Activated CD4-positive, alpha-beta T cell treated with anti-CD3 and anti-CD28 coated beads, Interleukin-2, amount 10 ng/mL, durations not matched to agents 7 days and 5 days (primary cell): ENCODE measurements at regions not wholly inside any gene's neighbourhood (a gene's known extent, or its start where the extent isn't known, plus 50 kb on each side); places are given as distances from the start of the nearest gene placed in this dataset.

Experiments used
- CTCF ChIA-PET: fragments of 350-600 bp; sonication (Branson Sonifier 250); formaldehyde crosslinking; loops from one replicate; lab custom pipeline; 2021; ENCODE audit warnings: antibody characterized with exemption; lab: Charles Lee
- POLR2A ChIA-PET: fragments of 350-600 bp; sonication (Branson Sonifier 250); formaldehyde crosslinking; loops from one replicate; lab custom pipeline; 2021; ENCODE audit warnings: antibody characterized with exemption; lab: Charles Lee
- DNase-seq: peaks from one replicate; pipeline ENCODE4 v3.0.0-alpha.2; 2020
- H3K27ac Mint-ChIP-seq: one replicate; pipeline ENCODE4 v1.8.0; 2021; ENCODE audit warnings: mild to moderate bottlenecking, moderate library complexity, mixed read lengths
- H3K27me3 Mint-ChIP-seq: one replicate; pipeline ENCODE4 v1.8.0; 2021; ENCODE audit warnings: mixed read lengths
- H3K36me3 Mint-ChIP-seq: one replicate; pipeline ENCODE4 v1.8.0; 2021; ENCODE audit warnings: low read depth, mixed read lengths
- H3K4me1 Mint-ChIP-seq: one replicate; pipeline ENCODE4 v1.8.0; 2021; ENCODE audit warnings: mixed read lengths
- H3K4me3 Mint-ChIP-seq: one replicate; pipeline ENCODE4 v1.8.0; 2021; ENCODE audit warnings: mild to moderate bottlenecking, moderate library complexity, mixed read lengths
- H3K9me3 Mint-ChIP-seq: one replicate; pipeline ENCODE4 v1.8.0; 2021; ENCODE audit warnings: mixed read lengths

GRCh38 chr9:85199866-85200495, 530.5 kb downstream of the NTRK2 start:
- H3K27ac Mint-ChIP-seq: no peak overlapping the region
- no peaks in the 10 kb centered on the region for H3K9me3 Mint-ChIP-seq
- no peak overlapping the region for H3K4me3 Mint-ChIP-seq
- no peaks in the 10 kb centered on the region for H3K4me1 Mint-ChIP-seq
- H3K27me3 Mint-ChIP-seq: no peaks in the 10 kb centered on the region
- ChIA-PET CTCF (no interaction called here), POLR2A (no interaction called here)
- no peak for DNase-seq
- H3K36me3 Mint-ChIP-seq: no peaks in the 10 kb centered on the region

GRCh38 chr9:85192750-85193149, 523.2 kb downstream of the NTRK2 start:
- no peaks in the 10 kb centered on the region for H3K27me3 Mint-ChIP-seq
- no peaks in the 10 kb centered on the region for H3K36me3 Mint-ChIP-seq
- DNase-seq: no peak
- H3K9me3 Mint-ChIP-seq: peaks cover 2% of the 10 kb centered on the region
- no peaks in the 10 kb centered on the region for H3K4me1 Mint-ChIP-seq
- no peak overlapping the region for H3K27ac Mint-ChIP-seq
- CTCF ChIA-PET: no interaction called here
- POLR2A ChIA-PET: no interaction called here
- no peak overlapping the region for H3K4me3 Mint-ChIP-seq

- H3K4me1 Mint-ChIP-seq: no peaks in the 10 kb centered on the region
- no peak overlapping the region for H3K4me3 Mint-ChIP-seq
- no peak overlapping the region for H3K27ac Mint-ChIP-seq
- no peaks in the 10 kb centered on the region for H3K9me3 Mint-ChIP-seq
- ChIA-PET POLR2A (no interaction called here), CTCF (no interaction called here)
- H3K27me3 Mint-ChIP-seq: no peaks in the 10 kb centered on the region
- no peak for DNase-seq
- H3K36me3 Mint-ChIP-seq: no peaks in the 10 kb centered on the region
Measured at GRCh38 chr9:85186218-85186585, 516.7 kb downstream of the NTRK2 start.

- H3K27ac Mint-ChIP-seq: no peak overlapping the region
- H3K9me3 Mint-ChIP-seq: no peaks in the 10 kb centered on the region
- CTCF ChIA-PET: no interaction called here
- no peak overlapping the region for H3K4me3 Mint-ChIP-seq
- DNase-seq: no peak
- POLR2A ChIA-PET: no interaction called here
- no peaks in the 10 kb centered on the region for H3K4me1 Mint-ChIP-seq
- H3K27me3 Mint-ChIP-seq: peaks cover 2% of the 10 kb centered on the region
- no peaks in the 10 kb centered on the region for H3K36me3 Mint-ChIP-seq
Measured at GRCh38 chr9:85185486-85186217, 516.1 kb downstream of the NTRK2 start.

GRCh38 chr9:85182383-85182782, 512.9 kb downstream of the NTRK2 start:
- DNase-seq: no peak
- Mint-ChIP-seq H3K4me3 (no peak overlapping the region), H3K4me1 (no peaks in the 10 kb centered on the region), H3K36me3 (no peaks in the 10 kb centered on the region), H3K9me3 (no peaks in the 10 kb centered on the region), H3K27ac (no peak overlapping the region), H3K27me3 (peaks cover 4% of the 10 kb centered on the region)
- POLR2A ChIA-PET: no interaction called here
- CTCF ChIA-PET: no interaction called here

- Mint-ChIP-seq H3K4me3 (no peak overlapping the region), H3K4me1 (no peaks in the 10 kb centered on the region), H3K27ac (no peak overlapping the region), H3K27me3 (peaks cover 4% of the 10 kb centered on the region), H3K9me3 (no peaks in the 10 kb centered on the region), H3K36me3 (no peaks in the 10 kb centered on the region)
- no peak for DNase-seq
- ChIA-PET POLR2A (no interaction called here), CTCF (no interaction called here)
Measured at GRCh38 chr9:85178474-85178873, 508.9 kb downstream of the NTRK2 start.

GRCh38 chr9:85173967-85174366, 504.4 kb downstream of the NTRK2 start:
- H3K9me3 Mint-ChIP-seq: no peaks in the 10 kb centered on the region
- no peak overlapping the region for H3K4me3 Mint-ChIP-seq
- CTCF ChIA-PET: no interaction called here
- no peak overlapping the region for H3K27ac Mint-ChIP-seq
- no peak for DNase-seq
- POLR2A ChIA-PET: no interaction called here
- peaks cover 2% of the 10 kb centered on the region for H3K27me3 Mint-ChIP-seq
- H3K36me3 Mint-ChIP-seq: no peaks in the 10 kb centered on the region
- H3K4me1 Mint-ChIP-seq: no peaks in the 10 kb centered on the region

- CTCF ChIA-PET: no interaction called here
- no peaks in the 10 kb centered on the region for H3K36me3 Mint-ChIP-seq
Measured at GRCh38 chr9:85172001-85172978, 502.8 kb downstream of the NTRK2 start.

GRCh38 chr9:85171163-85171562, 501.6 kb downstream of the NTRK2 start:
- POLR2A ChIA-PET: no interaction called here

More at GRCh38 chr9:85172001-85172978, 502.8 kb downstream of the NTRK2 start:
- Mint-ChIP-seq H3K9me3 (no peaks in the 10 kb centered on the region), H3K27ac (no peak overlapping the region), H3K27me3 (no peaks in the 10 kb centered on the region), H3K4me1 (no peaks in the 10 kb centered on the region), H3K4me3 (no peak overlapping the region)
- POLR2A ChIA-PET: no interaction called here
- no peak for DNase-seq

GRCh38 chr9:85168412-85168811, 498.9 kb downstream of the NTRK2 start:
- Mint-ChIP-seq H3K9me3 (no peaks in the 10 kb centered on the region), H3K27me3 (no peaks in the 10 kb centered on the region)
- POLR2A ChIA-PET: no interaction called here

More at GRCh38 chr9:85171163-85171562, 501.6 kb downstream of the NTRK2 start:
- no peaks in the 10 kb centered on the region for H3K27me3 Mint-ChIP-seq
- no peak for DNase-seq
- CTCF ChIA-PET: no interaction called here
- H3K9me3 Mint-ChIP-seq: no peaks in the 10 kb centered on the region
- H3K4me1 Mint-ChIP-seq: no peaks in the 10 kb centered on the region
- no peak overlapping the region for H3K27ac Mint-ChIP-seq
- no peaks in the 10 kb centered on the region for H3K36me3 Mint-ChIP-seq
- H3K4me3 Mint-ChIP-seq: no peak overlapping the region

GRCh38 chr9:85167146-85167545, 497.6 kb downstream of the NTRK2 start:
- Mint-ChIP-seq H3K36me3 (no peaks in the 10 kb centered on the region), H3K27me3 (no peaks in the 10 kb centered on the region), H3K9me3 (no peaks in the 10 kb centered on the region), H3K4me1 (no peaks in the 10 kb centered on the region), H3K4me3 (no peak overlapping the region), H3K27ac (no peak overlapping the region)
- no peak for DNase-seq
- ChIA-PET POLR2A (no interaction called here), CTCF (no interaction called here)

More at GRCh38 chr9:85168412-85168811, 498.9 kb downstream of the NTRK2 start:
- H3K36me3 Mint-ChIP-seq: no peaks in the 10 kb centered on the region
- CTCF ChIA-PET: no interaction called here
- H3K4me3 Mint-ChIP-seq: no peak overlapping the region
- DNase-seq: no peak
- no peak overlapping the region for H3K27ac Mint-ChIP-seq
- no peaks in the 10 kb centered on the region for H3K4me1 Mint-ChIP-seq

GRCh38 chr9:85163825-85164224, 494.3 kb downstream of the NTRK2 start:
- DNase-seq: no peak
- Mint-ChIP-seq H3K27ac (no peak overlapping the region), H3K9me3 (no peaks in the 10 kb centered on the region), H3K36me3 (no peaks in the 10 kb centered on the region), H3K4me3 (no peak overlapping the region), H3K27me3 (no peaks in the 10 kb centered on the region), H3K4me1 (no peaks in the 10 kb centered on the region)
- POLR2A ChIA-PET: no interaction called here
- CTCF ChIA-PET: no interaction called here

- H3K27ac Mint-ChIP-seq: no peak overlapping the region
- no peak for DNase-seq
- H3K4me3 Mint-ChIP-seq: no peak overlapping the region
- no peaks in the 10 kb centered on the region for H3K4me1 Mint-ChIP-seq
- no peaks in the 10 kb centered on the region for H3K9me3 Mint-ChIP-seq
- POLR2A ChIA-PET: no interaction called here
- no peaks in the 10 kb centered on the region for H3K27me3 Mint-ChIP-seq
- H3K36me3 Mint-ChIP-seq: no peaks in the 10 kb centered on the region
- CTCF ChIA-PET: no interaction called here
Measured at GRCh38 chr9:85163415-85163814, 493.9 kb downstream of the NTRK2 start.
